ENCODE measurements at regions not wholly inside any gene's neighbourhood (a gene's known extent, or its start where the extent isn't known, plus 50 kb on each side); places are given as distances from the start of the nearest gene placed in this dataset.

GRCh38 chr11:121887976-121888557 lies 227.9 kb downstream of the BLID start:
- H3K4me1 Mint-ChIP-seq (ENCODE audit: low read depth) = peaks cover 12% of the 10 kb centered on the region
- H3K4me3 Mint-ChIP-seq (ENCODE audit: low read depth) = no peak overlapping the region

GRCh38 chr11:121887569-121887968 lies 228.4 kb downstream of the BLID start:
- Mint-ChIP-seq H3K27ac (no peak overlapping the region), H3K4me3 (ENCODE audit: low read depth) (no peak overlapping the region), H3K4me1 (ENCODE audit: low read depth) (peaks cover 11% of the 10 kb centered on the region), H3K27me3 (peaks cover 8% of the 10 kb centered on the region), H3K36me3 (ENCODE audit: insufficient read depth) (no peaks in the 10 kb centered on the region), H3K9me3 (ENCODE audit: low read depth) (no peaks in the 10 kb centered on the region)
- DNase-seq (ENCODE audit: low spot score, unreplicated experiment) = no peak
- no peak for TF ChIP-seq CTCF (IDR thresholded peaks at IDR 0.05; ENCODE audit: unreplicated experiment)

More at GRCh38 chr11:121887976-121888557, 227.9 kb downstream of the BLID start:
- no peak for TF ChIP-seq CTCF (IDR thresholded peaks at IDR 0.05; ENCODE audit: unreplicated experiment)
- peaks cover 8% of the 10 kb centered on the region for H3K27me3 Mint-ChIP-seq
- DNase-seq (ENCODE audit: low spot score, unreplicated experiment) = no peak
- no peaks in the 10 kb centered on the region for H3K36me3 Mint-ChIP-seq (ENCODE audit: insufficient read depth)
- H3K9me3 Mint-ChIP-seq (ENCODE audit: low read depth) = no peaks in the 10 kb centered on the region
- H3K27ac Mint-ChIP-seq = no peak overlapping the region

- Mint-ChIP-seq H3K36me3 (ENCODE audit: insufficient read depth) (no peaks in the 10 kb centered on the region), H3K27ac (no peak overlapping the region), H3K4me3 (ENCODE audit: low read depth) (no peak overlapping the region), H3K27me3 (peaks cover 8% of the 10 kb centered on the region), H3K4me1 (ENCODE audit: low read depth) (peaks cover 8% of the 10 kb centered on the region), H3K9me3 (ENCODE audit: low read depth) (no peaks in the 10 kb centered on the region)
- no peak for DNase-seq (ENCODE audit: low spot score, unreplicated experiment)
- no peak for TF ChIP-seq CTCF (IDR thresholded peaks at IDR 0.05; ENCODE audit: unreplicated experiment)
Observed at GRCh38 chr11:121886996-121887395, 229.0 kb downstream of the BLID start.

- Mint-ChIP-seq H3K27ac (no peak overlapping the region), H3K9me3 (ENCODE audit: low read depth) (no peaks in the 10 kb centered on the region), H3K4me3 (ENCODE audit: low read depth) (no peak overlapping the region), H3K36me3 (ENCODE audit: insufficient read depth) (no peaks in the 10 kb centered on the region), H3K27me3 (peaks cover 8% of the 10 kb centered on the region), H3K4me1 (ENCODE audit: low read depth) (peaks cover 4% of the 10 kb centered on the region)
- TF ChIP-seq CTCF (IDR thresholded peaks at IDR 0.05; ENCODE audit: unreplicated experiment) = no peak
- no peak for DNase-seq (ENCODE audit: low spot score, unreplicated experiment)
Observed at GRCh38 chr11:121886005-121886734, 229.8 kb downstream of the BLID start.

- peaks cover 8% of the 10 kb centered on the region for H3K27me3 Mint-ChIP-seq
- no peaks in the 10 kb centered on the region for H3K36me3 Mint-ChIP-seq (ENCODE audit: insufficient read depth)
- no peaks in the 10 kb centered on the region for H3K9me3 Mint-ChIP-seq (ENCODE audit: low read depth)
- H3K4me1 Mint-ChIP-seq (ENCODE audit: low read depth) = peaks cover 4% of the 10 kb centered on the region
- no peak overlapping the region for H3K27ac Mint-ChIP-seq
- no peak overlapping the region for H3K4me3 Mint-ChIP-seq (ENCODE audit: low read depth)
- DNase-seq (ENCODE audit: low spot score, unreplicated experiment) = no peak
- no peak for TF ChIP-seq CTCF (IDR thresholded peaks at IDR 0.05; ENCODE audit: unreplicated experiment)
Observed at GRCh38 chr11:121884626-121885025, 231.4 kb downstream of the BLID start.

All from progenitor cell of endocrine pancreas (in vitro differentiated cells).